AG09309 (cell line): ENCODE measurements at regions not wholly inside any gene's neighbourhood (a gene's known extent, or its start where the extent isn't known, plus 50 kb on each side); places are given as distances from the start of the nearest gene placed in this dataset.

Experiments used
- DNase-seq: peaks from one replicate; pipeline ENCODE4 v3.0.0-alpha.2; 2010; ENCODE audit warnings: low read depth
- H3K4me3 ChIP-seq: 2 replicates; pipeline ENCODE4 v1.5.1; 2011; ENCODE audit warnings: mild to moderate bottlenecking, low read depth, low read length, moderate library complexity; ENCODE audit not compliant: control insufficient read depth
- CTCF ChIP-seq: IDR thresholded peaks from 2 replicates; pipeline ENCODE4 v1.5.1; 2011; ENCODE audit warnings: mild to moderate bottlenecking, low read depth, low read length, inconsistent platforms; ENCODE audit not compliant: insufficient read depth, control insufficient read depth; ENCODE audit errors: missing control alignments

GRCh38 chr12:89239534-89239933, 112.8 kb downstream of the DUSP6 start:
- H3K4me3 ChIP-seq, result no peak overlapping the region
- TF ChIP-seq CTCF, result no peak
- no peak for DNase-seq

- DNase-seq, result no peak
- TF ChIP-seq CTCF, result no peak
- no peak overlapping the region for H3K4me3 ChIP-seq
These were observed 113.7 kb downstream of the DUSP6 start for GRCh38 chr12:89238593-89238992.

GRCh38 chr12:89237763-89238162, 114.5 kb downstream of the DUSP6 start:
- no peak for TF ChIP-seq CTCF
- DNase-seq, result no peak
- no peak overlapping the region for H3K4me3 ChIP-seq

GRCh38 chr12:89236748-89237383, 115.4 kb downstream of the DUSP6 start:
- DNase-seq, result no peak
- TF ChIP-seq CTCF, result no peak
- no peak overlapping the region for H3K4me3 ChIP-seq

GRCh38 chr12:89236237-89236636, 116.1 kb downstream of the DUSP6 start:
- H3K4me3 ChIP-seq, result no peak overlapping the region
- no peak for TF ChIP-seq CTCF
- DNase-seq, result no peak

- DNase-seq, result no peak
- no peak for TF ChIP-seq CTCF
- no peak overlapping the region for H3K4me3 ChIP-seq
These were observed 116.9 kb downstream of the DUSP6 start for GRCh38 chr12:89235189-89235993.
